Gastroesophageal sphincter (tissue), 3 donors: ENCODE measurements at regions not wholly inside any gene's neighbourhood (a gene's known extent, or its start where the extent isn't known, plus 50 kb on each side); places are given as distances from the start of the nearest gene placed in this dataset.

Source experiments
- CTCF ChIP-seq, 4 experiments: fragments of 200-600 bp in 2 of 4; fragments of 450-650 bp in 2 of 4; sonication (generic) in 1 of 4; IDR thresholded peaks; one replicate each; pipeline ENCODE4 v1.5.1; 2017 to 2019; ENCODE audit warnings: antibody characterized with exemption in 4 of 4, mild to moderate bottlenecking in 2 of 4, moderate library complexity in 2 of 4
- EP300 ChIP-seq: sonication (generic); formaldehyde crosslinking; IDR thresholded peaks from one replicate; pipeline ENCODE4 v1.6.1; 2017; ENCODE audit warnings: antibody characterized with exemption, mild to moderate bottlenecking
- POLR2A ChIP-seq, 2 donors: fragments of 450-650 bp; IDR thresholded peaks; one replicate each; pipeline ENCODE4 v1.6.1; 2017; ENCODE audit warnings: antibody characterized with exemption in 2 of 2, mild to moderate bottlenecking in 2 of 2, moderate library complexity in 1 of 2
- POLR2AphosphoS5 ChIP-seq: sonication (generic); formaldehyde crosslinking; IDR thresholded peaks from one replicate; pipeline ENCODE4 v1.6.1; 2017; ENCODE audit warnings: antibody characterized with exemption

- TF ChIP-seq CTCF (IDR thresholded peaks at IDR 0.05) (no peak), POLR2AphosphoS5 (no peak), POLR2A (IDR thresholded peaks at IDR 0.05) (no peak), EP300 (no peak)
These were observed 116.6 kb upstream of the NR2F2 start for GRCh38 chr15:96213896-96214295.
